ENCODE measurements at regions not wholly inside any gene's neighbourhood (a gene's known extent, or its start where the extent isn't known, plus 50 kb on each side); places are given as distances from the start of the nearest gene placed in this dataset.

DNA sequence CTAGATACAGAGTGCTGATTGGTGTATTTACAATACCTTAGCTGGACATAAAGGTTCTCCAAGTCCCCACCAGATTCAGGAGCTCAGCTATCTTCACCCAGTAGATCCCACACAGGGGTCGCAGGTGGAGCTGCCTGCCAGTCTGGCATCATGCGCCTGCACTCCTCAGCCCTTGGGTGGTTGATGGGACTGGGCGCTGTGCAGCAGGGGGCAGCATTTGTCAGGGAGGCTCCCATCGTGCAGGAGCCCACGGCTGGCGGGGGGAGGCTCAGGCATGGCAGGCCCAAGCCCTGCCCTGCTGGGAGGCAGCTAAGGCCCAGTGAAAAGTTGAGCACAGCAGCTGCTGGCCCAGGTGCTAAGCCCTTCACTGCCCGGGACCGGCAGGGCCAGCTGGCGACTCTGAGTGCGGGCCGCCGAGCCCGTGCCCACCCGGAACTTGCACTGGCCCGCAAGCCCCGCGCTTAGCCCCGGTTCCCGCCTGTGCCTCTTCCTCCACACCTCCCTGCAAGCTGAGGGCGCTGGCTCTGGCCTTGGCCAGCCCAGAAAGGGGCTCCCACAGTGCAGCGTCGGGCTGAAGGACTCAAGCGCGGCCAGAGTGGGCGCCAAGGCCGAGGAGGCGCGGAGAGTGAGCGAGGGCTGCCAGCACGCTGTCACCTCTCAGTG, 314.1 kb upstream of the ATP10B start:
- DNase-seq (ENCODE audit: low read depth): no peak
- no peak for TF ChIP-seq CTCF (IDR thresholded peaks at IDR 0.05; ENCODE audit: low read length, missing control alignments)
- no peak overlapping the region for H3K4me3 ChIP-seq (replicated peaks; ENCODE audit: low read depth, low read length)

GRCh38 chr5:161157925-161158324, 305.9 kb upstream of the ATP10B start:
- no peak for TF ChIP-seq CTCF (IDR thresholded peaks at IDR 0.05; ENCODE audit: low read length, missing control alignments)

DNA sequence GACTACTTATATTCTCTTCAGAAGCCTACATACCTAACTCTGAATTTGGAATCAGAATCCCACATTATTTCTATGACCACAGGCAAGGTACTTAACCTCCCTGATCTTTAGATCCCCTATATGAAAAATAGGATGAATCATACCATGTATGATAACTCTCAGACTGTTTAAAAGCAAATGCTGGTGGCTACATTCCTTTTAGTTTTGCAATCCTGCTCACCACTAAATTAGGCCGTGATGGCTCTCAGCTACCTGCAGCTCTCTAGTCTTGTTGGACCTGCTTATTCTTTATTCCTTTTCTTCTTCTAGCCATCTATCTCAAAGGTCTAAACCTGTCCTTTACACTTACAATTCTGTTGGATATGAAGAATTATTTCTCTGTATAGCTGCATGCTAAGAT, 303.4 kb upstream of the ATP10B start:
- no peak overlapping the region for H3K4me3 ChIP-seq (replicated peaks; ENCODE audit: low read depth, low read length)
- no peak for DNase-seq (ENCODE audit: low read depth)

More at GRCh38 chr5:161157925-161158324, 305.9 kb upstream of the ATP10B start:
- no peak for DNase-seq (ENCODE audit: low read depth)
- no peak overlapping the region for H3K4me3 ChIP-seq (replicated peaks; ENCODE audit: low read depth, low read length)

GRCh38 chr5:161152415-161152940, 300.5 kb upstream of the ATP10B start:
- H3K4me3 ChIP-seq (replicated peaks; ENCODE audit: low read depth, low read length): no peak overlapping the region
- no peak for TF ChIP-seq CTCF (IDR thresholded peaks at IDR 0.05; ENCODE audit: low read length, missing control alignments)
- DNase-seq (ENCODE audit: low read depth): no peak

More for the DNA sequence above, 303.4 kb upstream of the ATP10B start:
- TF ChIP-seq CTCF (IDR thresholded peaks at IDR 0.05; ENCODE audit: low read length, missing control alignments): no peak

DNA sequence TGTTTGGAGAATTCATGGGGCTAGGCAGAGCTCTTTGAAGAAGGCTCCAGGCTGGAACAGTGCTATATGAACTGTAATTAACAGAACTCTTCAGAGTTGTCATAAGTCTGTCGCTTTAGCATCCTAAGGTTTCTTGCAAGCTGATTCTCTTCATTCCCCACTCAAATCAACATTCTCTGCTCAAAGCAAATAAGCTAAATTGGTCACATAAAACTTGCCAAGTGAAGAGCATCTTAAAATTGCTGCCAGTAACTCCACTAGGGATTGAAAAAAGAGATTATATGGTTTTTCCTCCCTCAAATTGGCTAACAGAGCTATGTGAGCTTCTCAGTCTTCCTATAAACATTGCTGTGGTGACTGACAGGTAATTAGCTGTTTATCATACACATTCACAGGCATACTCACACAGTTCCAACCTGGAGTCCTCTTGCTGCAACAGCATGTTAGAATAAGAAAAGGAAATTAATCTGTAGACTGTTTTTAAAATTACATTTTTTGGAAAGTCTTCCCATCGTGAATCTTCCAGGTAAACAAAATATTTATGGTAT, 298.5 kb upstream of the ATP10B start:
- no peak for DNase-seq (ENCODE audit: low read depth)
- TF ChIP-seq CTCF (IDR thresholded peaks at IDR 0.05; ENCODE audit: low read length, missing control alignments): no peak
- no peak overlapping the region for H3K4me3 ChIP-seq (replicated peaks; ENCODE audit: low read depth, low read length)

DNA sequence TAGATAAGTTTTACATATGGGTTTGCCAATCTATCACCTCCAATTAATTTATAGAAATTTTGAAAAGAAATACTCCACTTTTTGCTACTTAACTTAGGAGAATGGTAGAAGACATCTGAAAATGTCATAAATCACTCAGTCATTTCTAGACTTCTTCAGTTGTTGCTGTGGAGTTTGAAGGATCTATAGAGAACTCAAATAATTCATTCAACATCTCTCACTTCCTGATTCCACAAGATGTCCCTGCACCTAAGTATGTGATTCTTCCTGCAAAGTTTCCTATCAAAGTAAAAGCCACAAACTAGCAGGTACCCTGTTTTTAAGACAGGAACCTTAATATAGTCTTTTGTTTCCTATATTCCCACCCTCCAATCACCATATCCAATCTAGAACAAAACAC, 297.1 kb upstream of the ATP10B start:
- H3K4me3 ChIP-seq (replicated peaks; ENCODE audit: low read depth, low read length): no peak overlapping the region
- TF ChIP-seq CTCF (IDR thresholded peaks at IDR 0.05; ENCODE audit: low read length, missing control alignments): no peak
- no peak for DNase-seq (ENCODE audit: low read depth)

Measured in fibroblast of pulmonary artery (primary cell).